Naive thymus-derived CD8-positive, alpha-beta T cell (primary cell): ENCODE measurements at regions not wholly inside any gene's neighbourhood (a gene's known extent, or its start where the extent isn't known, plus 50 kb on each side); places are given as distances from the start of the nearest gene placed in this dataset.

Experiments
- ATAC-seq, 2 donors: fragments of 150-1000 bp; cut with Tn5 transposase in 1 of 2; sonication (Bioruptor Pico), chemical (Tn5 transposase) in 1 of 2; 1 replicate in 1 of 2; 2 replicates in 1 of 2; pipeline ENCODE4 v1.10.0; 2021; ENCODE audit warnings: mild to moderate bottlenecking in 2 of 2, moderate library complexity in 2 of 2
- POLR2A ChIA-PET: fragments of 350-600 bp; sonication (Branson Sonifier 250); formaldehyde crosslinking; loops from one replicate; lab custom pipeline; 2021; ENCODE audit warnings: antibody characterized with exemption; lab: Charles Lee
- DNase-seq, 10 donors: peaks; one replicate each; pipeline versions ENCODE4 v3.0.0 to v3.0.0-alpha.2; 2020 to 2022
- H3K27ac Mint-ChIP-seq, 10 donors: one replicate each; pipeline ENCODE4 v1.8.0; 2020 to 2022; ENCODE audit warnings: mild to moderate bottlenecking in 10 of 10, mixed read lengths in 10 of 10, moderate library complexity in 4 of 10, inconsistent platforms in 1 of 10
- H3K27me3 Mint-ChIP-seq, 5 donors: one replicate each; pipeline ENCODE4 v1.8.0; 2021 to 2022; ENCODE audit warnings: mixed read lengths in 5 of 5
- H3K36me3 Mint-ChIP-seq, 3 donors: one replicate each; pipeline ENCODE4 v1.8.0; 2020 to 2022; ENCODE audit warnings: mixed read lengths in 3 of 3, mild to moderate bottlenecking in 2 of 3, inconsistent platforms in 1 of 3
- H3K4me1 Mint-ChIP-seq, 4 donors: one replicate each; pipeline ENCODE4 v1.8.0; 2021 to 2022; ENCODE audit warnings: mixed read lengths in 4 of 4
- H3K4me3 Mint-ChIP-seq, 10 donors: one replicate each; pipeline ENCODE4 v1.8.0; 2020 to 2022; ENCODE audit warnings: mild to moderate bottlenecking in 10 of 10, mixed read lengths in 10 of 10, moderate library complexity in 6 of 10, inconsistent platforms in 1 of 10
- H3K9me3 Mint-ChIP-seq, 9 donors: one replicate each; pipeline ENCODE4 v1.8.0; 2020 to 2022; ENCODE audit warnings: mixed read lengths in 9 of 9, mild to moderate bottlenecking in 3 of 9, inconsistent platforms in 1 of 9, moderate library complexity in 1 of 9

GRCh38 chr2:152813351-152813750 is 94.9 kb downstream of the ARL6IP6 start:
- H3K9me3 Mint-ChIP-seq, result peaks cover 9 to 24% (median 18%) of the 10 kb centered on the region in 9 donors
- POLR2A ChIA-PET, result no interaction called here
- peaks cover 2 to 43% (median 10%) of the 10 kb centered on the region in 5 donors for H3K27me3 Mint-ChIP-seq
- no peak for ATAC-seq
- H3K4me3 Mint-ChIP-seq, result no peak overlapping the region
- peaks cover 0 to 1% (median 0%) of the 10 kb centered on the region in 4 donors for H3K4me1 Mint-ChIP-seq
- H3K27ac Mint-ChIP-seq, result no peak overlapping the region
- DNase-seq, result no peak
- peaks cover 0 to 19% (median 0%) of the 10 kb centered on the region in 3 donors for H3K36me3 Mint-ChIP-seq
